HEK293T (cell line): ENCODE measurements at regions not wholly inside any gene's neighbourhood (a gene's known extent, or its start where the extent isn't known, plus 50 kb on each side); places are given as distances from the start of the nearest gene placed in this dataset.

Source experiments
- CTCF ChIA-PET: fragments of 350-600 bp; formaldehyde crosslinking; extraction: SDS; loops from one replicate; lab custom pipeline; 2021; ENCODE audit warnings: antibody characterized with exemption, inconsistent platforms; lab: Yijun Ruan, JAX
- POLR2A ChIA-PET: fragments of 350-600 bp; formaldehyde crosslinking; extraction: SDS; loops from one replicate; lab custom pipeline; 2020; ENCODE audit warnings: antibody characterized with exemption, inconsistent platforms; lab: Yijun Ruan, JAX
- DNase-seq: peaks from one replicate; pipeline ENCODE4 v3.0.0; 2012; ENCODE audit warnings: mixed read lengths; ENCODE audit errors: extremely low spot score
- ARNT ChIP-seq: fragments of 450-650 bp; IDR thresholded peaks from 2 replicates; pipeline ENCODE4 v1.6.1; 2017; ENCODE audit warnings: mild to moderate bottlenecking
- BHLHE40 ChIP-seq: fragments of 450-650 bp; IDR thresholded peaks from 2 replicates; pipeline ENCODE4 v1.6.1; 2016; ENCODE audit warnings: mild to moderate bottlenecking, moderate library complexity, borderline replicate concordance
- CTBP1 ChIP-seq: fragments of 450-650 bp; IDR thresholded peaks from 2 replicates; pipeline ENCODE4 v1.6.1; 2016; ENCODE audit warnings: borderline replicate concordance
- ELF4 ChIP-seq: fragments of 450-650 bp; IDR thresholded peaks from 2 replicates; pipeline ENCODE4 v1.6.1; 2017; ENCODE audit warnings: antibody characterized with exemption
- FOXA1 ChIP-seq: fragments of 450-650 bp; IDR thresholded peaks from 2 replicates; pipeline ENCODE4 v1.6.1; 2016; ENCODE audit warnings: mild to moderate bottlenecking
- FOXK2 ChIP-seq: fragments of 450-650 bp; IDR thresholded peaks from 2 replicates; pipeline ENCODE4 v1.6.1; 2016; ENCODE audit warnings: mild to moderate bottlenecking
- FOXM1 ChIP-seq: fragments of 450-650 bp; IDR thresholded peaks from 2 replicates; pipeline ENCODE4 v1.6.1; 2017; ENCODE audit warnings: mild to moderate bottlenecking, borderline replicate concordance
- HDGF ChIP-seq: fragments of 450-650 bp; IDR thresholded peaks from 2 replicates; pipeline ENCODE4 v1.6.1; 2017; ENCODE audit warnings: antibody characterized with exemption, borderline replicate concordance
- L3MBTL2 ChIP-seq: fragments of 450-650 bp; conservative IDR thresholded peaks from 2 replicates; pipeline ENCODE4 v1.6.1; 2016; ENCODE audit warnings: mild to moderate bottlenecking
- LEF1 ChIP-seq: fragments of 450-650 bp; IDR thresholded peaks from 2 replicates; pipeline ENCODE4 v1.6.1; 2017; ENCODE audit warnings: mild to moderate bottlenecking, borderline replicate concordance
- NFRKB ChIP-seq: fragments of 450-650 bp; IDR thresholded peaks from 2 replicates; pipeline ENCODE4 v1.6.1; 2016; ENCODE audit warnings: mild to moderate bottlenecking, moderate library complexity
- PKNOX1 ChIP-seq: fragments of 450-650 bp; IDR thresholded peaks from 2 replicates; pipeline ENCODE4 v1.6.1; 2016
- SP1 ChIP-seq: fragments of 450-650 bp; IDR thresholded peaks from 2 replicates; pipeline ENCODE4 v1.6.1; 2017
- SUZ12 ChIP-seq: fragments of 450-650 bp; IDR thresholded peaks from 2 replicates; pipeline ENCODE4 v1.6.1; 2016; ENCODE audit warnings: mild to moderate bottlenecking
- TARDBP ChIP-seq: fragments of 450-650 bp; IDR thresholded peaks from 2 replicates; pipeline ENCODE4 v1.6.1; 2016
- ZNF384 ChIP-seq: fragments of 450-650 bp; IDR thresholded peaks from 2 replicates; pipeline ENCODE4 v1.6.1; 2016

DNA sequence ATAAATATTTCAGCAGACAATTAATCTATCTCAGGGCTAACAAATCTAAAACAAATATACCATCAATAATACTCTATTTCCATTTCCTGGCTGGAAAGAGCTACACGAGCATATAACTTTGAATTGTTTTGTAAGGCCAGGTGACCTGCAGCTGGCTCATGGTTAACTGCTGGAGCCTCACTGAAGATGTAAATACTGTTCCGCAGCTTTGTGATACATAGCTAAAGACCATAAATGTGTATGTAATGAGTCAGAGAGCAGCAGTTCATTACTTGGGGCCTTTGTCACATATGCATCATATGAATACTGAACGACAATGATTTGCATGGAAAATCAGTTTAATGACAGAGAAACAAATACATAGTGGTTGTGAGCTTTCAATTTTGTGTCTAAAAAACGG is 109.4 kb upstream of the CCN2 start:
- CTCF ChIA-PET: no interaction called here
- POLR2A ChIA-PET: no interaction called here
- no peak for TF ChIP-seq FOXK2
- no peak for TF ChIP-seq TARDBP
- no peak for TF ChIP-seq SP1
- no peak for TF ChIP-seq BHLHE40
- no peak for TF ChIP-seq SUZ12
- no peak for TF ChIP-seq FOXM1
- TF ChIP-seq ARNT: no peak
- no peak for TF ChIP-seq LEF1
- TF ChIP-seq PKNOX1: no peak
- no peak for TF ChIP-seq HDGF
- no peak for TF ChIP-seq ELF4
- no peak for TF ChIP-seq FOXA1
- TF ChIP-seq NFRKB: no peak
- TF ChIP-seq ZNF384: no peak
- no peak for TF ChIP-seq L3MBTL2
- TF ChIP-seq CTBP1: no peak
- DNase-seq: no peak

GRCh38 chr6:132058975-132059374 is 107.8 kb upstream of the CCN2 start:
- ChIA-PET CTCF (interaction anchor here (0.7 kb wide), 1 partner anchor 113 kb away, joined by 3 read pairs; no protein-coding TSS in a partner anchor), POLR2A (no interaction called here)
- TF ChIP-seq LEF1 (no peak), ELF4 (no peak), FOXA1 (no peak), ZNF384 (no peak), CTBP1 (no peak), BHLHE40 (no peak), PKNOX1 (no peak), NFRKB (no peak), ARNT (no peak), HDGF (no peak), L3MBTL2 (no peak)
- no peak for DNase-seq

- no peak for DNase-seq
- ChIA-PET POLR2A (no interaction called here), CTCF (no interaction called here)
- TF ChIP-seq L3MBTL2 (no peak), BHLHE40 (no peak), HDGF (no peak), SP1 (no peak), CTBP1 (no peak), PKNOX1 (no peak), FOXK2 (no peak), ARNT (no peak), SUZ12 (no peak), NFRKB (no peak), ZNF384 (no peak), LEF1 (no peak), FOXA1 (no peak), FOXM1 (no peak), TARDBP (no peak), ELF4 (no peak)
Observed at GRCh38 chr6:132054525-132054924, 103.4 kb upstream of the CCN2 start.

DNA sequence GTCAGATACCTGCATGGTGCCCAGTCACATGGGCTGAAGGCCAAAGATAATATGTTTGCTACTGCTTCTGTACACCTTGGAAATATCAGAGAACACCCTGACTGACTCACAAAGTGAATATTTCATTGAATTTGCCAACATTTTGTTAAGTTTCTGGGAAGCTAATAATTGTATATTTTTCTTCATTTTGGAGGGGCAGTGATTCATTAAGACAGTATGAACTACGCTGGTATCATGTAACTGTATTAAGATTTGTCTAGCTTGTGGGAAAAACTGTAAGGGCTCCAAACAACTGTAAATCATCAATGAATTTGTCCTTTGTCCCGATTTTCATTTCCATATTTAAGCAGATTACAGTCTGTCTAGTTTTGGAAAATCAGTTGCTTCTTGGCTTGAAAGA is 102.3 kb upstream of the CCN2 start:
- DNase-seq: no peak
- no peak for TF ChIP-seq BHLHE40
- ChIA-PET POLR2A (no interaction called here), CTCF (no interaction called here)

GRCh38 chr6:132052096-132052495 is 100.9 kb upstream of the CCN2 start:
- no peak for DNase-seq
- POLR2A ChIA-PET: no interaction called here
- CTCF ChIA-PET: no interaction called here
- TF ChIP-seq FOXM1 (no peak), ZNF384 (no peak), SUZ12 (no peak), CTBP1 (no peak), TARDBP (no peak), SP1 (no peak), ARNT (no peak), PKNOX1 (no peak), FOXA1 (no peak)

- no peak for TF ChIP-seq ZNF384
- no peak for TF ChIP-seq FOXK2
- TF ChIP-seq L3MBTL2: no peak
- no peak for TF ChIP-seq SP1
- TF ChIP-seq FOXA1: no peak
- no peak for TF ChIP-seq BHLHE40
- no peak for TF ChIP-seq LEF1
- TF ChIP-seq FOXM1: no peak
- TF ChIP-seq HDGF: no peak
- TF ChIP-seq CTBP1: no peak
- no peak for TF ChIP-seq PKNOX1
- no peak for TF ChIP-seq NFRKB
- CTCF ChIA-PET: no interaction called here
- DNase-seq: no peak
- POLR2A ChIA-PET: no interaction called here
Observed at GRCh38 chr6:132045877-132046276, 94.7 kb upstream of the CCN2 start.
